Body of pancreas (tissue), 4 donors: ENCODE measurements at regions not wholly inside any gene's neighbourhood (a gene's known extent, or its start where the extent isn't known, plus 50 kb on each side); places are given as distances from the start of the nearest gene placed in this dataset.

Source experiments
- CTCF ChIP-seq, 7 experiments: fragments of 450-650 bp in 4 of 7; fragments of 200-600 bp in 3 of 7; sonication (generic) in 3 of 7; IDR thresholded peaks; one replicate each; pipeline ENCODE4 v1.5.1; 2016 to 2019; ENCODE audit warnings: antibody characterized with exemption in 7 of 7
- POLR2A ChIP-seq, 3 donors: fragments of 450-650 bp; IDR thresholded peaks; one replicate each; pipeline ENCODE4 v1.6.1; 2016; ENCODE audit warnings: antibody characterized with exemption in 3 of 3, mild to moderate bottlenecking in 2 of 3

- TF ChIP-seq POLR2A (IDR thresholded peaks at IDR 0.05) (no peak), CTCF (IDR thresholded peaks at IDR 0.05) (no peak)
These were observed 589.2 kb upstream of the KLF4 start for GRCh38 chr9:108078811-108079210.
